ENCODE measurements at regions not wholly inside any gene's neighbourhood (a gene's known extent, or its start where the extent isn't known, plus 50 kb on each side); places are given as distances from the start of the nearest gene placed in this dataset.

DNA sequence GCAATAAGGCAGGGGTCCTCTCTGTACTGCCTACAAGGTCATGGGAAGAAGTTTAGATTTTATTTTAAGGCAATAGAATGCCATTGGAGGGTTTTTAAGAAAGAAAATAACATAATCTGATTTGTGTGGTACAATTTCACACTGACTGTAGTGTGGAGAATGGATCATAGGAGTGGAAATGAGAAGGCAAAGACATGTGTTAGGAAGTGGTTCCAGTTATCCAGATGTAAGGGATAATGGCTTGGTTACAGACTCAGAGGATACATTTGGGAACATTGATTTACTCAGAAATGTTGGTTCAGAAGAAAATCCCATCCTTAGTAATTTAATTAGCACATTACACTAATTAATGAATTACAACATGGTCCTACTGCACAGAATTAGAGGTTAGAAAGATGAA, 788.2 kb downstream of the SLITRK5 start:
- H3K14ac ChIP-seq (replicated peaks; ENCODE audit: low read depth, low read length), result no peak overlapping the region
- H3K23ac ChIP-seq (ENCODE audit: low read depth, low read length), result no peak overlapping the region
- H4K8ac ChIP-seq (ENCODE audit: low read depth in 2 of 2, low read length in 2 of 2), result no peak overlapping the region
- H3K18ac ChIP-seq (ENCODE audit: low read depth, low read length), result no peak overlapping the region
- no peak overlapping the region for H2AK5ac ChIP-seq (ENCODE audit: low read depth, low read length)
- H4K20me1 ChIP-seq (ENCODE audit: insufficient read depth, low read length), result no peaks in the 10 kb centered on the region
- no peak overlapping the region for H3K56ac ChIP-seq (ENCODE audit: extremely low read depth, insufficient read depth, low read length)
- no peak overlapping the region for H3K4ac ChIP-seq (ENCODE audit: low read depth, low read length)
- no peak overlapping the region for H2AFZ ChIP-seq (replicated peaks; ENCODE audit: low read length, poor library complexity)
- no peak overlapping the region for H4K91ac ChIP-seq (ENCODE audit: insufficient read depth, low read depth, low read length)
- H3K36me3 ChIP-seq (ENCODE audit: control insufficient read depth, insufficient read depth, low read length), result no peaks in the 10 kb centered on the region
- ChIA-PET CTCF (no interaction called here), POLR2A (ENCODE audit: unreplicated experiment) (no interaction called here)
- no peak for ATAC-seq (ENCODE audit: low read depth)
- H2BK15ac ChIP-seq (ENCODE audit: low read depth, low read length), result no peak overlapping the region
- TF ChIP-seq FOS (IDR thresholded peaks at IDR 0.05; ENCODE audit: low read depth, low read length), result no peak
- no peak for TF ChIP-seq POLR2A (IDR thresholded peaks at IDR 0.05; ENCODE audit: low read depth, low read length)
- no peak for TF ChIP-seq MXI1 (IDR thresholded peaks at IDR 0.05; ENCODE audit: borderline replicate concordance, low read depth, low read length)
- no peak for TF ChIP-seq NFE2L2 (IDR thresholded peaks at IDR 0.05; ENCODE audit: low read depth, low read length)
- no peak for TF ChIP-seq ELK1 (IDR thresholded peaks at IDR 0.05; ENCODE audit: borderline replicate concordance, low read depth, low read length)
- no peak for TF ChIP-seq CEBPB (IDR thresholded peaks at IDR 0.05; ENCODE audit: low read depth, low read length)
- TF ChIP-seq CHD1 (IDR thresholded peaks at IDR 0.05; ENCODE audit: low read depth, low read length), result no peak
- no peak for TF ChIP-seq SMC3 (IDR thresholded peaks at IDR 0.05; ENCODE audit: low read depth, low read length)
- TF ChIP-seq RCOR1 (IDR thresholded peaks at IDR 0.05; ENCODE audit: insufficient replicate concordance, low read length), result no peak
- no peak for TF ChIP-seq RAD21 (IDR thresholded peaks at IDR 0.05; ENCODE audit: low read length)
- no peak for TF ChIP-seq MAFK (IDR thresholded peaks at IDR 0.05; ENCODE audit: low read depth, low read length)
- no peak for TF ChIP-seq BHLHE40 (IDR thresholded peaks at IDR 0.05; ENCODE audit: low read depth, low read length)
- TF ChIP-seq, protein P1, sequence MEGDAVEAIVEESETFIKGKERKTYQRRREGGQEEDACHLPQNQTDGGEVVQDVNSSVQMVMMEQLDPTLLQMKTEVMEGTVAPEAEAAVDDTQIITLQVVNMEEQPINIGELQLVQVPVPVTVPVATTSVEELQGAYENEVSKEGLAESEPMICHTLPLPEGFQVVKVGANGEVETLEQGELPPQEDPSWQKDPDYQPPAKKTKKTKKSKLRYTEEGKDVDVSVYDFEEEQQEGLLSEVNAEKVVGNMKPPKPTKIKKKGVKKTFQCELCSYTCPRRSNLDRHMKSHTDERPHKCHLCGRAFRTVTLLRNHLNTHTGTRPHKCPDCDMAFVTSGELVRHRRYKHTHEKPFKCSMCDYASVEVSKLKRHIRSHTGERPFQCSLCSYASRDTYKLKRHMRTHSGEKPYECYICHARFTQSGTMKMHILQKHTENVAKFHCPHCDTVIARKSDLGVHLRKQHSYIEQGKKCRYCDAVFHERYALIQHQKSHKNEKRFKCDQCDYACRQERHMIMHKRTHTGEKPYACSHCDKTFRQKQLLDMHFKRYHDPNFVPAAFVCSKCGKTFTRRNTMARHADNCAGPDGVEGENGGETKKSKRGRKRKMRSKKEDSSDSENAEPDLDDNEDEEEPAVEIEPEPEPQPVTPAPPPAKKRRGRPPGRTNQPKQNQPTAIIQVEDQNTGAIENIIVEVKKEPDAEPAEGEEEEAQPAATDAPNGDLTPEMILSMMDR (conservative IDR thresholded peaks at IDR 0.05; ENCODE audit: low read depth, low read length), result no peak
- TF ChIP-seq, protein P2, sequence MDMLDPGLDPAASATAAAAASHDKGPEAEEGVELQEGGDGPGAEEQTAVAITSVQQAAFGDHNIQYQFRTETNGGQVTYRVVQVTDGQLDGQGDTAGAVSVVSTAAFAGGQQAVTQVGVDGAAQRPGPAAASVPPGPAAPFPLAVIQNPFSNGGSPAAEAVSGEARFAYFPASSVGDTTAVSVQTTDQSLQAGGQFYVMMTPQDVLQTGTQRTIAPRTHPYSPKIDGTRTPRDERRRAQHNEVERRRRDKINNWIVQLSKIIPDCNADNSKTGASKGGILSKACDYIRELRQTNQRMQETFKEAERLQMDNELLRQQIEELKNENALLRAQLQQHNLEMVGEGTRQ (IDR thresholded peaks at IDR 0.05; ENCODE audit: low read depth, low read length), result no peak
- no peak for TF ChIP-seq MAZ (IDR thresholded peaks at IDR 0.05; ENCODE audit: borderline replicate concordance, low read depth, low read length)
- no peak for TF ChIP-seq RFX5 (IDR thresholded peaks at IDR 0.05; ENCODE audit: low read depth, low read length)
- DNase-seq, result no peak
- H3K9me3 ChIP-seq (ENCODE audit: control insufficient read depth, insufficient read depth, low read length), result no peaks in the 10 kb centered on the region; the same call in 1 of the 2 replicates
- H3K9ac ChIP-seq (ENCODE audit: low read depth, low read length), result no peak overlapping the region
- H3K9me1 ChIP-seq (ENCODE audit: insufficient read depth, low read length), result no peaks in the 10 kb centered on the region
- H4K5ac ChIP-seq (ENCODE audit: low read depth, low read length), result no peak overlapping the region
- H3K79me1 ChIP-seq (ENCODE audit: low read depth in 1 of 2, low read length in 2 of 2), result no peaks in the 10 kb centered on the region
- H2AK9ac ChIP-seq (replicated peaks; ENCODE audit: low read depth, low read length, poor library complexity), result no peak overlapping the region
- no peak overlapping the region for H2BK5ac ChIP-seq (ENCODE audit: low read depth, low read length, poor library complexity, severe bottlenecking)
- no peak overlapping the region for H2BK20ac ChIP-seq (ENCODE audit: low read depth, low read length)
- no peak overlapping the region for H3K4me2 ChIP-seq (ENCODE audit: low read depth, low read length)
- intact Hi-C loops (cut with micrococcal nuclease), result no loop called here
- no peaks in the 10 kb centered on the region for H3K27me3 ChIP-seq (ENCODE audit: control insufficient read depth, insufficient read depth, low read length)
- H3K4me3 ChIP-seq (ENCODE audit: insufficient read depth, low read depth, low read length), result no peak overlapping the region
- no TSS peak for BruUV-seq (replicated peaks)
- no peak overlapping the region for H3K27ac ChIP-seq (ENCODE audit: insufficient read depth, low read length)
- in situ Hi-C loops (cut with MboI; ENCODE audit: low sequenced_read_pairs), result no loop called here
- dilution Hi-C loops (cut with HindIII; ENCODE audit: low sequenced_read_pairs, unreplicated experiment), result no loop called here
- H3K4me1 ChIP-seq (ENCODE audit: control insufficient read depth, insufficient read depth, low read length), result no peaks in the 10 kb centered on the region
- H2BK120ac ChIP-seq (ENCODE audit: low read depth, low read length), result no peak overlapping the region

All from IMR-90 (cell line).